CD4-positive, CD25-positive, alpha-beta regulatory T cell (primary cell): ENCODE measurements at regions not wholly inside any gene's neighbourhood (a gene's known extent, or its start where the extent isn't known, plus 50 kb on each side); places are given as distances from the start of the nearest gene placed in this dataset.

Experiments
- ATAC-seq, 2 donors: fragments of 150-1000 bp; cut with Tn5 transposase; one replicate each; pipeline ENCODE4 v1.10.0; 2021; ENCODE audit warnings: low read depth in 2 of 2, moderate number of reproducible peaks in 2 of 2, moderate library complexity in 1 of 2
- DNase-seq, 3 donors: peaks; one replicate each; pipeline versions ENCODE4 v3.0.0 to v3.0.0-alpha.2; 2012 to 2022; ENCODE audit warnings: mixed read lengths in 1 of 3
- H3K27ac ChIP-seq: one replicate; pipeline ENCODE4 v1.7.0; 2013; ENCODE audit warnings: mild to moderate bottlenecking, low read length; ENCODE audit not compliant: insufficient read depth, poor library complexity, severe bottlenecking
- H3K27me3 ChIP-seq: one replicate; pipeline ENCODE4 v1.7.0; 2013; ENCODE audit warnings: low read length; ENCODE audit not compliant: control insufficient read depth, insufficient read depth
- H3K36me3 ChIP-seq: one replicate; pipeline ENCODE4 v1.7.0; 2013; ENCODE audit warnings: mild to moderate bottlenecking, low read length, moderate library complexity; ENCODE audit not compliant: control insufficient read depth, insufficient read depth
- H3K4me1 ChIP-seq: 2 replicates; pipeline ENCODE4 v1.7.0; 2013; ENCODE audit warnings: mild to moderate bottlenecking, low read length; ENCODE audit not compliant: insufficient read depth, control insufficient read depth, poor library complexity, severe bottlenecking
- H3K4me3 ChIP-seq: one replicate; pipeline ENCODE4 v1.7.0; 2013; ENCODE audit warnings: low read depth, mild to moderate bottlenecking, low read length, moderate library complexity
- H3K9me3 ChIP-seq, 2 experiments: 1 replicate in 1 of 2; 2 replicates in 1 of 2; pipeline ENCODE4 v1.7.0; 2013; ENCODE audit warnings: low read length in 2 of 2, mild to moderate bottlenecking in 1 of 2, moderate library complexity in 1 of 2; ENCODE audit not compliant: control insufficient read depth in 2 of 2
- H3K27ac Mint-ChIP-seq, 3 donors: one replicate each; pipeline ENCODE4 v1.8.0; 2020 to 2022; ENCODE audit warnings: mild to moderate bottlenecking in 3 of 3, mixed read lengths in 3 of 3, moderate library complexity in 2 of 3
- H3K27me3 Mint-ChIP-seq: one replicate; pipeline ENCODE4 v1.8.0; 2022; ENCODE audit warnings: mild to moderate bottlenecking, mixed read lengths
- H3K36me3 Mint-ChIP-seq: one replicate; pipeline ENCODE4 v1.8.0; 2020; ENCODE audit warnings: mixed read lengths
- H3K4me1 Mint-ChIP-seq, 4 donors: one replicate each; pipeline ENCODE4 v1.8.0; 2020 to 2022; ENCODE audit warnings: mixed read lengths in 4 of 4, mild to moderate bottlenecking in 1 of 4
- H3K4me3 Mint-ChIP-seq, 4 donors: one replicate each; pipeline ENCODE4 v1.8.0; 2020 to 2022; ENCODE audit warnings: mild to moderate bottlenecking in 4 of 4, mixed read lengths in 4 of 4, moderate library complexity in 3 of 4
- H3K9me3 Mint-ChIP-seq, 7 donors: one replicate each; pipeline ENCODE4 v1.8.0; 2020 to 2022; ENCODE audit warnings: mixed read lengths in 7 of 7, mild to moderate bottlenecking in 3 of 7, moderate library complexity in 2 of 7

DNA sequence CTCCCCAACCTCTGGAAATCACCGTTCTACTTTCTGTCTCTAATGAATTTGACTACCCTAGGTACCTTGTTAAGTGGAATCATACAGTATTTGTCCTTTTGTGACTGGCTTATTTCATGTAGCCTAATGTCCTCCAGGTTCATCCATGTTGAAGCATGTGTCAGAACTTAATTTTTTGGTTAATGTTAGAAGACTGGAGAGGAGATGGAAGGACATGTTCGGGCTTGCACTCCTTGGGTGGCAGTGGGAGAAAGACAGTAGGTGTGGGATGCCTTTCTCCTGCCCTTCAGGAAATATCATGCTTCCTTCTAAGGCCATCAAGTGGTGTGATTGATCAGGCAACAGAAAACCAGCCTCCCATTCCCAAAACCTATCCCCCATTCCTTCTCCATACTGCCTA, 61.1 kb upstream of the RNF144B start:
- no peaks in the 10 kb centered on the region for H3K4me1 Mint-ChIP-seq
- no peak for DNase-seq
- no peaks in the 10 kb centered on the region for H3K9me3 Mint-ChIP-seq
- Histone ChIP-seq H3K9me3 (no peaks in the 10 kb centered on the region), H3K36me3 (no peaks in the 10 kb centered on the region), H3K27me3 (no peaks in the 10 kb centered on the region), H3K27ac (no peak overlapping the region), H3K4me3 (no peak overlapping the region), H3K4me1 (no peaks in the 10 kb centered on the region)
- no peak for ATAC-seq
- no peak overlapping the region for H3K27ac Mint-ChIP-seq
- H3K27me3 Mint-ChIP-seq = peaks cover 25% of the 10 kb centered on the region
- no peaks in the 10 kb centered on the region for H3K36me3 Mint-ChIP-seq
- no peak overlapping the region for H3K4me3 Mint-ChIP-seq

DNA sequence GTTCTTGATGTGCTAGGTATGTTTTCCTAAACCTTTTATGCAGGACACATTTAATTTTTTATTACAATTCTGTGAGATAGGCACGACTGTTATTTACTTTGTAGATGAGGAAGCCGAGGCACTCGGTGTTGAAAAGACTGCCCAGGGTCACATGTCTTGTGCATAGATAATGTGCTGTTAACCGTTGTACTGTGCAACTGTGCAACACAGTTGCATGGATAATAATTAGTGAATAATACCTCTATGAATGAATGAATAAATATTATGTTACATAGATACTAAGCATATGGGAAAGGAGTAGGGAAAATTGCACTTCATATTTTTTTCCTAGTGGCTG, 60.3 kb upstream of the DEK start:
- no peaks in the 10 kb centered on the region for H3K4me1 ChIP-seq
- ATAC-seq (no peak), DNase-seq (no peak)
- Mint-ChIP-seq H3K36me3 (no peaks in the 10 kb centered on the region), H3K27me3 (peaks cover 25% of the 10 kb centered on the region), H3K9me3 (no peaks in the 10 kb centered on the region), H3K4me3 (no peak overlapping the region), H3K4me1 (no peaks in the 10 kb centered on the region), H3K27ac (no peak overlapping the region)
- no peak overlapping the region for H3K27ac ChIP-seq
- no peaks in the 10 kb centered on the region for H3K27me3 ChIP-seq
- no peak overlapping the region for H3K4me3 ChIP-seq
- H3K9me3 ChIP-seq = no peaks in the 10 kb centered on the region
- no peaks in the 10 kb centered on the region for H3K36me3 ChIP-seq

DNA sequence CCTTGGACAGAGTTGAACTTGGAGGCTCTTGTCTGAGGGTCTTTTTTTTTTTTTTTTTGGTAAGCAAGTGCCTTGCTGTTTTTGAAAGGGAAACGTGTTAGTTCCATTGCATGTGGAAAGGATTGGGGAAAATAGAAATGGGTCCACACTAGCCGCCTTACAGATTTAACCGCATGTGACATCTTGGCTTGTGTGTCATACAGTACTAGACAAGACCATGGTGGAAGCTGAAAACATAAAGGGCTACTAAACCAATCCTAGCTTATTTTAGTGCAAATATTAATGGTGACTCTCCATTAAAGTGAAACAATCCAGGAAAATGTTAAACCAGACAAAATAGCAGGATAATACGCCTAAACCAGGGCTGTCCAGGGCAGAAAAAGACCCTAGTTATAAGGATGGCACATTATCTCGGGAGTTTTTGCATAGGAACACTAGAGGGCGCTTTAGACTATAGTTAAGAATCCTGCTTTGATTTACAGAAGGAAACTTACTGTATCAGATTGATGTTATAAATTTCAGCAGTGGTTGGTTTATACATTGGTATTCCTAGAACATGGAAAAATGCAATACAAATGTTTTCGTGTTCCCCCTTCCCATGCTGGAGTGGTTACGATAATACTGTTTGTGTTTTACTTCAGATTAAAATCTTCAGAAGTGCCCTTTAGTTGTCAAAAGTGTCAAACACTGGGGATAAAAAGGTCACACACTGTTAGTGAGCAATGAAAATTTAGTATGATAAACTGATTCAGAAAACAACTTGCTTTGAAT, 59.8 kb upstream of the DEK start:
- H3K36me3 Mint-ChIP-seq = no peaks in the 10 kb centered on the region
- ATAC-seq (peak; percentile 55 to 60), DNase-seq (peak in 2 of 3 donors; percentile 39 to 54)
- H3K36me3 ChIP-seq = no peaks in the 10 kb centered on the region
- H3K27me3 Mint-ChIP-seq = peaks cover 25% of the 10 kb centered on the region
- no peak overlapping the region for H3K4me3 ChIP-seq
- no peak overlapping the region for H3K4me3 Mint-ChIP-seq
- no peaks in the 10 kb centered on the region for H3K27me3 ChIP-seq
- no peaks in the 10 kb centered on the region for H3K9me3 Mint-ChIP-seq
- H3K4me1 Mint-ChIP-seq = no peaks in the 10 kb centered on the region
- H3K9me3 ChIP-seq = no peaks in the 10 kb centered on the region
- no peak overlapping the region for H3K27ac Mint-ChIP-seq
- no peaks in the 10 kb centered on the region for H3K4me1 ChIP-seq
- H3K27ac ChIP-seq = no peak overlapping the region

DNA sequence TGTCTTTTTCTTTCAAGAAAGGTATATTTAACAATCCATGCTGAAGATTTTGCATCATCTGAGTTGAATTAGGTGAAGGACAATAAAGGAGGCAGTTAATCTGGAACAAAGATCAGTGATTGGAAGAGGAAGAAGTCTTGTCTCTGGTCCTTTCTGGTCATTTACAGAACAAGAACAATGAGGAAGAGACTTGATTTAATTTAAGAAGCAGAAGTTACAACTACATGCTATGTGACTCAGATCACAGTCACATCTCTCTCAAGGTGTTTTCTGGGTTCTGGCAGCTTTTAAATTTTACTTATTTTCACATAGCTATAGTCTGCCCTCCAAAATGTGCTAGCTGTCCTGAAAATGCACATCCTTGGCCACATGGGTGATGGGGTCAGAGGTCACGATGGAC, 53.5 kb upstream of the DEK start:
- DNase-seq (no peak), ATAC-seq (no peak)
- Histone ChIP-seq H3K4me3 (no peak overlapping the region), H3K27me3 (no peaks in the 10 kb centered on the region), H3K36me3 (no peaks in the 10 kb centered on the region), H3K9me3 (no peaks in the 10 kb centered on the region), H3K27ac (no peak overlapping the region), H3K4me1 (no peaks in the 10 kb centered on the region)
- no peak overlapping the region for H3K27ac Mint-ChIP-seq
- peaks cover 0 to 2% (median 0%) of the 10 kb centered on the region in 7 donors for H3K9me3 Mint-ChIP-seq
- H3K4me3 Mint-ChIP-seq = no peak overlapping the region
- H3K27me3 Mint-ChIP-seq = peaks cover 9% of the 10 kb centered on the region
- H3K4me1 Mint-ChIP-seq = no peaks in the 10 kb centered on the region
- no peaks in the 10 kb centered on the region for H3K36me3 Mint-ChIP-seq

DNA sequence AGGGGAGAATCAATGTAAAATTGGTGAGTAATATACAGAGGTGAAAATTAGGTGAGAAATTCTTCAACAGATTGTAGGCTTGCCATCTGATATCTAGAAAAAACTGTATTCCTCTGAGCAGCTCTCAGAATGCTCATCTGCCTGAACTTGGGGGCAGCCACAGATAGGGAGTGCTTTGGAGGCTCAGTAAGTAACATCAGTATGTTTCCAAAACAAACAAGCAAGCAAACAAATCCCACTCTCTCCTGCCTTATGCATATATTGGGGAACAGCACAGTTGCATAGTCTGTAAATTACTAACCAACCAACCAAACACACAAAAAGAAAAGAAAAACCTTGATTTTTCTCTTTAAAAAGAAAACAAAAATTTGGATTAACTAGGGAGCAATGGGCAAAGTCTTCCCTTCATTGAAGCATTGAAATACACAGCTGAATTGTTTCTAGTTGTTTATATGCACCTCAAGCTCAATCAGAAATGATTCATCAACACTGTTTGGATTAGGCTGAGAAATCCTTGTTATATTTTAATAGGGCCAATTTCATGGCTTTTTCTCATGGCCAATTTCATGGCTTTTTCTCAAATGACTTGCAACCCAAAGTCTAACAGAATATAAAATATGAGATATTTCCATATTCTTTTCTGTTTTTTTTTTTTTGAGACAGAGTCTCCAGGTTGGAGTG, 50.1 kb upstream of the DEK start:
- Mint-ChIP-seq H3K4me1 (no peaks in the 10 kb centered on the region), H3K27me3 (peaks cover 4% of the 10 kb centered on the region), H3K9me3 (peaks cover 0 to 2% (median 0%) of the 10 kb centered on the region in 7 donors), H3K27ac (no peak overlapping the region), H3K4me3 (no peak overlapping the region), H3K36me3 (no peaks in the 10 kb centered on the region)
- no peak for ATAC-seq
- no peak overlapping the region for H3K27ac ChIP-seq
- no peaks in the 10 kb centered on the region for H3K9me3 ChIP-seq
- H3K27me3 ChIP-seq = no peaks in the 10 kb centered on the region
- H3K36me3 ChIP-seq = no peaks in the 10 kb centered on the region
- H3K4me1 ChIP-seq = no peaks in the 10 kb centered on the region
- no peak for DNase-seq
- H3K4me3 ChIP-seq = no peak overlapping the region
